GM12875 (cell line): ENCODE measurements at regions not wholly inside any gene's neighbourhood (a gene's known extent, or its start where the extent isn't known, plus 50 kb on each side); places are given as distances from the start of the nearest gene placed in this dataset.
A peak's percentile ranks its signal among the peaks of the same experiment; 100 is the strongest.
"Not testable (repeated sequence)": the region's sequence is repeated elsewhere in the genome, so short reads cannot be mapped to it uniquely, and the experiment has no call there.

ENCODE experiments used
- H3K4me3 ChIP-seq: one replicate; pipeline ENCODE4 v1.5.1; 2011; ENCODE audit warnings: low read depth, low read length, control low read depth
- TF ChIP-seq, protein P1 (sequence below): IDR thresholded peaks from 2 replicates; pipeline ENCODE4 v1.5.1; 2011; ENCODE audit warnings: low read depth, mild to moderate bottlenecking, control low read depth, inconsistent platforms, low read length, moderate library complexity, borderline replicate concordance; ENCODE audit not compliant: insufficient read depth

- not testable (repeated sequence) for H3K4me3 ChIP-seq
- TF ChIP-seq, protein P1, sequence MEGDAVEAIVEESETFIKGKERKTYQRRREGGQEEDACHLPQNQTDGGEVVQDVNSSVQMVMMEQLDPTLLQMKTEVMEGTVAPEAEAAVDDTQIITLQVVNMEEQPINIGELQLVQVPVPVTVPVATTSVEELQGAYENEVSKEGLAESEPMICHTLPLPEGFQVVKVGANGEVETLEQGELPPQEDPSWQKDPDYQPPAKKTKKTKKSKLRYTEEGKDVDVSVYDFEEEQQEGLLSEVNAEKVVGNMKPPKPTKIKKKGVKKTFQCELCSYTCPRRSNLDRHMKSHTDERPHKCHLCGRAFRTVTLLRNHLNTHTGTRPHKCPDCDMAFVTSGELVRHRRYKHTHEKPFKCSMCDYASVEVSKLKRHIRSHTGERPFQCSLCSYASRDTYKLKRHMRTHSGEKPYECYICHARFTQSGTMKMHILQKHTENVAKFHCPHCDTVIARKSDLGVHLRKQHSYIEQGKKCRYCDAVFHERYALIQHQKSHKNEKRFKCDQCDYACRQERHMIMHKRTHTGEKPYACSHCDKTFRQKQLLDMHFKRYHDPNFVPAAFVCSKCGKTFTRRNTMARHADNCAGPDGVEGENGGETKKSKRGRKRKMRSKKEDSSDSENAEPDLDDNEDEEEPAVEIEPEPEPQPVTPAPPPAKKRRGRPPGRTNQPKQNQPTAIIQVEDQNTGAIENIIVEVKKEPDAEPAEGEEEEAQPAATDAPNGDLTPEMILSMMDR: peak; percentile 14; the same call in 1 of the 2 replicates
Measured at GRCh38 chr1:223907943-223908587, 62.3 kb upstream of the TP53BP2 start.

- not testable (repeated sequence) for H3K4me3 ChIP-seq
Measured at GRCh38 chr1:223903221-223903620, 57.5 kb upstream of the TP53BP2 start.

DNA sequence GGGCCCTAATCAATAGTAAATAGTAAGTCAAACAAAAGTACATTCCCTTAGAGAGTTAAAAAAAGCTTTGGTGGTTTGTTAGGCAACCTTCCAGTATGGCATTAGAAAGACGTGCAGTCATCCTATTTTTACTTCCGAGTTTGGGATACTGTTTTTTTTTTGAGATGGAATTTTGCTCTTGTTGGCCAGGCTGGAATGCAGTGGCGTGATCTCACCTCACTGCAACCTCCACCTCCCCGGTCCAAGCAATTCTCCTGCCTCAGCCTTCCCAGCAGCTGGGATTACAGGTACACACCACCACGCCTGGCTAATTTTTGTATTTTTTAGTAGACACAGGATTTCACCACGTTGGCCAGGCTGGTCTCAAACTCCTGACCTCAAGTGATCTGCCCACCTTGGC is 54.0 kb upstream of the TP53BP2 start:
- H3K4me3 ChIP-seq: not testable (repeated sequence)

- H3K4me3 ChIP-seq: not testable (repeated sequence)
Measured at GRCh38 chr1:223897097-223897496, 51.4 kb upstream of the TP53BP2 start.

GRCh38 chr1:223895950-223896349 is 50.2 kb upstream of the TP53BP2 start:
- not testable (repeated sequence) for H3K4me3 ChIP-seq
